ENCODE measurements at regions not wholly inside any gene's neighbourhood (a gene's known extent, or its start where the extent isn't known, plus 50 kb on each side); places are given as distances from the start of the nearest gene placed in this dataset.
"Not testable (repeated sequence)": the region's sequence is repeated elsewhere in the genome, so short reads cannot be mapped to it uniquely, and the experiment has no call there.

GRCh38 chr7:106554623-106555022, 106.3 kb downstream of the CCDC71L start:
- BruUV-seq (replicated peaks); in situ Hi-C loops (cut with HindIII; ENCODE audit: extremely low pct_ligation_motif_present, low pct_unique_long_range_greater_than_20kb); H3K4me2 ChIP-seq (ENCODE audit: low read depth, low read length); H4K20me1 ChIP-seq (ENCODE audit: insufficient read depth, low read length); intact Hi-C loops (cut with micrococcal nuclease; ENCODE audit: unreplicated experiment); FAIRE-seq; H3K4me3 ChIP-seq (replicated peaks in 1 of 3; ENCODE audit: insufficient read depth in 1 of 3, low read depth in 2 of 3, low read length in 3 of 3); DNase-seq (ENCODE audit: low spot score); POLR2A ChIA-PET; ATAC-seq; H3K9ac ChIP-seq (ENCODE audit: insufficient read depth, low read depth, low read length); H2AFZ ChIP-seq (ENCODE audit: low read length); H3K4me1 ChIP-seq (ENCODE audit: insufficient read depth, low read length); H3K27me3 ChIP-seq (ENCODE audit: control insufficient read depth in 1 of 2, insufficient read depth in 2 of 2, low read length in 2 of 2); H3K36me3 ChIP-seq (replicated peaks in 1 of 2; ENCODE audit: control insufficient read depth in 1 of 2, insufficient read depth in 2 of 2, low read length in 2 of 2); H3K27ac ChIP-seq (ENCODE audit: extremely low read length, insufficient read depth, low read length); CTCF ChIA-PET (ENCODE audit: low intra/inter-chr PET ratio, low total read pairs); H3K9me3 ChIP-seq (ENCODE audit: low read length); H3K79me2 ChIP-seq (ENCODE audit: insufficient read depth, low read length): not testable (repeated sequence)
- 16% methylated on average over 1 of the region's 1 CpG for WGBS (ENCODE audit: low lambda C conversion rate)

GRCh38 chr7:106553446-106553836, 107.5 kb downstream of the CCDC71L start:
- POLR2A ChIA-PET, result no interaction called here
- intact Hi-C loops (cut with micrococcal nuclease; ENCODE audit: unreplicated experiment) (no loop called here), in situ Hi-C loops (cut with HindIII; ENCODE audit: extremely low pct_ligation_motif_present, low pct_unique_long_range_greater_than_20kb) (no loop called here)
- Histone ChIP-seq H3K4me2 (ENCODE audit: low read depth, low read length) (no peak overlapping the region), H3K9me3 (ENCODE audit: low read length) (no peaks in the 10 kb centered on the region), H2AFZ (ENCODE audit: low read length) (no peak overlapping the region), H4K20me1 (ENCODE audit: insufficient read depth, low read length) (no peaks in the 10 kb centered on the region), H3K4me1 (ENCODE audit: insufficient read depth, low read length) (no peaks in the 10 kb centered on the region), H3K27me3 (ENCODE audit: control insufficient read depth in 1 of 2, insufficient read depth in 2 of 2, low read length in 2 of 2) (no peaks in the 10 kb centered on the region; a peak in 1 of 5 replicates), H3K4me3 (replicated peaks in 1 of 3; ENCODE audit: insufficient read depth in 1 of 3, low read depth in 2 of 3, low read length in 3 of 3) (no peak overlapping the region), H3K36me3 (replicated peaks in 1 of 2; ENCODE audit: control insufficient read depth in 1 of 2, insufficient read depth in 2 of 2, low read length in 2 of 2) (no peaks in the 10 kb centered on the region), H3K79me2 (ENCODE audit: insufficient read depth, low read length) (no peaks in the 10 kb centered on the region), H3K27ac (ENCODE audit: extremely low read length, insufficient read depth, low read length) (no peak overlapping the region), H3K9ac (ENCODE audit: insufficient read depth, low read depth, low read length) (no peak overlapping the region)
- DNase-seq (ENCODE audit: low spot score) (no peak), ATAC-seq (no peak), FAIRE-seq (no peak)
- WGBS (ENCODE audit: low lambda C conversion rate), result 0% methylated on average over 3 of the region's 3 CpGs
- BruUV-seq (replicated peaks), result no TSS peak
- CTCF ChIA-PET (ENCODE audit: low intra/inter-chr PET ratio, low total read pairs), result no interaction called here
- TF ChIP-seq GMEB1 (CRISPR knock-in tag; IDR thresholded peaks at IDR 0.05; ENCODE audit: borderline replicate concordance) (no peak), NCOR1 (IDR thresholded peaks at IDR 0.05; ENCODE audit: borderline replicate concordance, low read length) (no peak), RBFOX2 (IDR thresholded peaks at IDR 0.05; ENCODE audit: low read depth, low read length) (no peak), ZNF564 (CRISPR knock-in tag; IDR thresholded peaks at IDR 0.05) (no peak), ZNF263 (CRISPR knock-in tag; IDR thresholded peaks at IDR 0.05) (no peak), PHF21A (CRISPR knock-in tag; IDR thresholded peaks at IDR 0.05) (no peak), ZNF800 (CRISPR knock-in tag; IDR thresholded peaks at IDR 0.05) (no peak), PBX2 (CRISPR knock-in tag; IDR thresholded peaks at IDR 0.05) (no peak), TBX2 (CRISPR knock-in tag; IDR thresholded peaks at IDR 0.05; ENCODE audit: borderline replicate concordance) (no peak), ZBTB3 (CRISPR knock-in tag; IDR thresholded peaks at IDR 0.05; ENCODE audit: borderline replicate concordance, low read depth) (no peak), PLSCR1 (CRISPR knock-in tag; IDR thresholded peaks at IDR 0.05; ENCODE audit: borderline replicate concordance) (no peak), YY1 (IDR thresholded peaks at IDR 0.05; ENCODE audit: insufficient read depth, insufficient replicate concordance, low read depth, low read length) (no peak), NCOA1 (CRISPR knock-in tag; IDR thresholded peaks at IDR 0.05) (no peak), SP5 (CRISPR knock-in tag; IDR thresholded peaks at IDR 0.05; ENCODE audit: borderline replicate concordance, low read depth) (no peak), TOE1 (CRISPR knock-in tag; IDR thresholded peaks at IDR 0.05) (no peak)

Data from HepG2 (cell line).